NCI-H2081 treated with DMSO at 0.1 percent for 48 hours (cell line): ENCODE measurements at regions not wholly inside any gene's neighbourhood (a gene's known extent, or its start where the extent isn't known, plus 50 kb on each side); places are given as distances from the start of the nearest gene placed in this dataset.
"Not testable (repeated sequence)": the region's sequence is repeated elsewhere in the genome, so short reads cannot be mapped to it uniquely, and the experiment has no call there.

ENCODE experiments used
- DNase-seq: peaks from one replicate; lab custom pipeline; 2025; lab: John Stamatoyannopoulos, UW

- DNase-seq = no peak
Measured at GRCh38 chr14:53857625-53858344, 98.8 kb downstream of the BMP4 start.

GRCh38 chr14:53855574-53855973, 101.1 kb downstream of the BMP4 start:
- DNase-seq = no peak

GRCh38 chr14:53855127-53855526, 101.5 kb downstream of the BMP4 start:
- DNase-seq = no peak

- no peak for DNase-seq
Measured at GRCh38 chr14:53851394-53852090, 105.1 kb downstream of the BMP4 start.

- no peak for DNase-seq
Measured at GRCh38 chr14:53850714-53851296, 105.8 kb downstream of the BMP4 start.

- DNase-seq = no peak
Measured at GRCh38 chr14:53849549-53849948, 107.1 kb downstream of the BMP4 start.

- no peak for DNase-seq
Measured at GRCh38 chr14:53848854-53849253, 107.8 kb downstream of the BMP4 start.

GRCh38 chr14:53847881-53848280, 108.7 kb downstream of the BMP4 start:
- no peak for DNase-seq

- no peak for DNase-seq
Measured at GRCh38 chr14:53847057-53847456, 109.6 kb downstream of the BMP4 start.

GRCh38 chr14:53845813-53846693, 110.6 kb downstream of the BMP4 start:
- DNase-seq = no peak

GRCh38 chr14:53842938-53843337, 113.7 kb downstream of the BMP4 start:
- no peak for DNase-seq

- no peak for DNase-seq
Measured at GRCh38 chr14:53841109-53842099, 115.2 kb downstream of the BMP4 start.

- DNase-seq = no peak
Measured at GRCh38 chr14:53840444-53840843, 116.2 kb downstream of the BMP4 start.

GRCh38 chr14:53838374-53838773, 118.3 kb downstream of the BMP4 start:
- DNase-seq = no peak

GRCh38 chr14:53837656-53838055, 119.0 kb downstream of the BMP4 start:
- not testable (repeated sequence) for DNase-seq

- no peak for DNase-seq
Measured at GRCh38 chr14:53836551-53836950, 120.1 kb downstream of the BMP4 start.

GRCh38 chr14:53828820-53829219, 127.8 kb downstream of the BMP4 start:
- no peak for DNase-seq

GRCh38 chr14:53824061-53824460, 132.6 kb downstream of the BMP4 start:
- no peak for DNase-seq

GRCh38 chr14:53814392-53814791, 142.2 kb downstream of the BMP4 start:
- no peak for DNase-seq

GRCh38 chr14:53810221-53810620, 146.4 kb downstream of the BMP4 start:
- no peak for DNase-seq

GRCh38 chr14:53808042-53808441, 148.6 kb downstream of the BMP4 start:
- no peak for DNase-seq
